H1 (cell line): ENCODE measurements at regions not wholly inside any gene's neighbourhood (a gene's known extent, or its start where the extent isn't known, plus 50 kb on each side); places are given as distances from the start of the nearest gene placed in this dataset.

Experiments
- BRCA1 ChIP-seq: IDR thresholded peaks from 2 replicates; pipeline ENCODE4 v1.6.1; 2012; ENCODE audit warnings: low read depth, low read length, improper control_type of control experiment
- CHD1 ChIP-seq: IDR thresholded peaks from 2 replicates; pipeline ENCODE4 v1.6.1; 2012; ENCODE audit warnings: low read depth, low read length, improper control_type of control experiment
- CREB1 ChIP-seq: IDR thresholded peaks from 2 replicates; pipeline ENCODE4 v1.6.1; 2012; ENCODE audit warnings: inconsistent platforms
- MAFK ChIP-seq: IDR thresholded peaks from 2 replicates; pipeline ENCODE4 v1.6.1; 2012; ENCODE audit warnings: low read depth, mild to moderate bottlenecking, improper control_type of control experiment, low read length
- MAX ChIP-seq: IDR thresholded peaks from 2 replicates; pipeline ENCODE4 v1.6.1; 2012; ENCODE audit warnings: inconsistent platforms
- POLR2AphosphoS5 ChIP-seq: IDR thresholded peaks from 2 replicates; pipeline ENCODE4 v1.6.1; 2011; ENCODE audit warnings: low read depth, low read length
- RXRA ChIP-seq: IDR thresholded peaks from 2 replicates; pipeline ENCODE4 v1.6.1; 2011; ENCODE audit warnings: low read depth, mild to moderate bottlenecking, low read length, moderate library complexity; ENCODE audit not compliant: insufficient read depth
- SIX5 ChIP-seq: IDR thresholded peaks from 2 replicates; pipeline ENCODE4 v1.6.1; 2011; ENCODE audit warnings: mild to moderate bottlenecking, low read depth, low read length
- SRF ChIP-seq: IDR thresholded peaks from 2 replicates; pipeline ENCODE4 v1.6.1; 2011; ENCODE audit warnings: mild to moderate bottlenecking, low read depth, low read length, moderate library complexity
- ZNF274 ChIP-seq: IDR thresholded peaks from 2 replicates; pipeline ENCODE4 v1.7.0; 2012; ENCODE audit warnings: low read length, borderline replicate concordance; ENCODE audit errors: extremely low read depth
- TF ChIP-seq, protein P1 (sequence below): fragments of 300-600 bp; sonication (generic); IDR thresholded peaks from 2 replicates; pipeline ENCODE4 v1.7.1; 2012; ENCODE audit warnings: low read length, moderate library complexity, mild to moderate bottlenecking, inconsistent platforms; ENCODE audit not compliant: insufficient replicate concordance

GRCh38 chr11:105312266-105312665, 172.7 kb upstream of the CARD18 start (continued):
- TF ChIP-seq POLR2AphosphoS5: no peak
- TF ChIP-seq, protein P1, sequence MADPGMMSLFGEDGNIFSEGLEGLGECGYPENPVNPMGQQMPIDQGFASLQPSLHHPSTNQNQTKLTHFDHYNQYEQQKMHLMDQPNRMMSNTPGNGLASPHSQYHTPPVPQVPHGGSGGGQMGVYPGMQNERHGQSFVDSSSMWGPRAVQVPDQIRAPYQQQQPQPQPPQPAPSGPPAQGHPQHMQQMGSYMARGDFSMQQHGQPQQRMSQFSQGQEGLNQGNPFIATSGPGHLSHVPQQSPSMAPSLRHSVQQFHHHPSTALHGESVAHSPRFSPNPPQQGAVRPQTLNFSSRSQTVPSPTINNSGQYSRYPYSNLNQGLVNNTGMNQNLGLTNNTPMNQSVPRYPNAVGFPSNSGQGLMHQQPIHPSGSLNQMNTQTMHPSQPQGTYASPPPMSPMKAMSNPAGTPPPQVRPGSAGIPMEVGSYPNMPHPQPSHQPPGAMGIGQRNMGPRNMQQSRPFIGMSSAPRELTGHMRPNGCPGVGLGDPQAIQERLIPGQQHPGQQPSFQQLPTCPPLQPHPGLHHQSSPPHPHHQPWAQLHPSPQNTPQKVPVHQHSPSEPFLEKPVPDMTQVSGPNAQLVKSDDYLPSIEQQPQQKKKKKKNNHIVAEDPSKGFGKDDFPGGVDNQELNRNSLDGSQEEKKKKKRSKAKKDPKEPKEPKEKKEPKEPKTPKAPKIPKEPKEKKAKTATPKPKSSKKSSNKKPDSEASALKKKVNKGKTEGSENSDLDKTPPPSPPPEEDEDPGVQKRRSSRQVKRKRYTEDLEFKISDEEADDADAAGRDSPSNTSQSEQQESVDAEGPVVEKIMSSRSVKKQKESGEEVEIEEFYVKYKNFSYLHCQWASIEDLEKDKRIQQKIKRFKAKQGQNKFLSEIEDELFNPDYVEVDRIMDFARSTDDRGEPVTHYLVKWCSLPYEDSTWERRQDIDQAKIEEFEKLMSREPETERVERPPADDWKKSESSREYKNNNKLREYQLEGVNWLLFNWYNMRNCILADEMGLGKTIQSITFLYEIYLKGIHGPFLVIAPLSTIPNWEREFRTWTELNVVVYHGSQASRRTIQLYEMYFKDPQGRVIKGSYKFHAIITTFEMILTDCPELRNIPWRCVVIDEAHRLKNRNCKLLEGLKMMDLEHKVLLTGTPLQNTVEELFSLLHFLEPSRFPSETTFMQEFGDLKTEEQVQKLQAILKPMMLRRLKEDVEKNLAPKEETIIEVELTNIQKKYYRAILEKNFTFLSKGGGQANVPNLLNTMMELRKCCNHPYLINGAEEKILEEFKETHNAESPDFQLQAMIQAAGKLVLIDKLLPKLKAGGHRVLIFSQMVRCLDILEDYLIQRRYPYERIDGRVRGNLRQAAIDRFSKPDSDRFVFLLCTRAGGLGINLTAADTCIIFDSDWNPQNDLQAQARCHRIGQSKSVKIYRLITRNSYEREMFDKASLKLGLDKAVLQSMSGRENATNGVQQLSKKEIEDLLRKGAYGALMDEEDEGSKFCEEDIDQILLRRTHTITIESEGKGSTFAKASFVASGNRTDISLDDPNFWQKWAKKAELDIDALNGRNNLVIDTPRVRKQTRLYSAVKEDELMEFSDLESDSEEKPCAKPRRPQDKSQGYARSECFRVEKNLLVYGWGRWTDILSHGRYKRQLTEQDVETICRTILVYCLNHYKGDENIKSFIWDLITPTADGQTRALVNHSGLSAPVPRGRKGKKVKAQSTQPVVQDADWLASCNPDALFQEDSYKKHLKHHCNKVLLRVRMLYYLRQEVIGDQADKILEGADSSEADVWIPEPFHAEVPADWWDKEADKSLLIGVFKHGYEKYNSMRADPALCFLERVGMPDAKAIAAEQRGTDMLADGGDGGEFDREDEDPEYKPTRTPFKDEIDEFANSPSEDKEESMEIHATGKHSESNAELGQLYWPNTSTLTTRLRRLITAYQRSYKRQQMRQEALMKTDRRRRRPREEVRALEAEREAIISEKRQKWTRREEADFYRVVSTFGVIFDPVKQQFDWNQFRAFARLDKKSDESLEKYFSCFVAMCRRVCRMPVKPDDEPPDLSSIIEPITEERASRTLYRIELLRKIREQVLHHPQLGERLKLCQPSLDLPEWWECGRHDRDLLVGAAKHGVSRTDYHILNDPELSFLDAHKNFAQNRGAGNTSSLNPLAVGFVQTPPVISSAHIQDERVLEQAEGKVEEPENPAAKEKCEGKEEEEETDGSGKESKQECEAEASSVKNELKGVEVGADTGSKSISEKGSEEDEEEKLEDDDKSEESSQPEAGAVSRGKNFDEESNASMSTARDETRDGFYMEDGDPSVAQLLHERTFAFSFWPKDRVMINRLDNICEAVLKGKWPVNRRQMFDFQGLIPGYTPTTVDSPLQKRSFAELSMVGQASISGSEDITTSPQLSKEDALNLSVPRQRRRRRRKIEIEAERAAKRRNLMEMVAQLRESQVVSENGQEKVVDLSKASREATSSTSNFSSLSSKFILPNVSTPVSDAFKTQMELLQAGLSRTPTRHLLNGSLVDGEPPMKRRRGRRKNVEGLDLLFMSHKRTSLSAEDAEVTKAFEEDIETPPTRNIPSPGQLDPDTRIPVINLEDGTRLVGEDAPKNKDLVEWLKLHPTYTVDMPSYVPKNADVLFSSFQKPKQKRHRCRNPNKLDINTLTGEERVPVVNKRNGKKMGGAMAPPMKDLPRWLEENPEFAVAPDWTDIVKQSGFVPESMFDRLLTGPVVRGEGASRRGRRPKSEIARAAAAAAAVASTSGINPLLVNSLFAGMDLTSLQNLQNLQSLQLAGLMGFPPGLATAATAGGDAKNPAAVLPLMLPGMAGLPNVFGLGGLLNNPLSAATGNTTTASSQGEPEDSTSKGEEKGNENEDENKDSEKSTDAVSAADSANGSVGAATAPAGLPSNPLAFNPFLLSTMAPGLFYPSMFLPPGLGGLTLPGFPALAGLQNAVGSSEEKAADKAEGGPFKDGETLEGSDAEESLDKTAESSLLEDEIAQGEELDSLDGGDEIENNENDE: no peak
- no peak for TF ChIP-seq SIX5
- TF ChIP-seq BRCA1: no peak
- no peak for TF ChIP-seq MAFK
- no peak for TF ChIP-seq SRF
- no peak for TF ChIP-seq ZNF274
- TF ChIP-seq MAX: no peak
- no peak for TF ChIP-seq CHD1
- no peak for TF ChIP-seq RXRA
- TF ChIP-seq CREB1: no peak
- TF ChIP-seq, all 59 proteins: peak for 0
